CD4-positive, CD25-positive, alpha-beta regulatory T cell (primary cell): ENCODE measurements at regions not wholly inside any gene's neighbourhood (a gene's known extent, or its start where the extent isn't known, plus 50 kb on each side); places are given as distances from the start of the nearest gene placed in this dataset.

ENCODE experiments used
- ATAC-seq, 2 donors: fragments of 150-1000 bp; cut with Tn5 transposase; one replicate each; pipeline ENCODE4 v1.10.0; 2021; ENCODE audit warnings: low read depth in 2 of 2, moderate number of reproducible peaks in 2 of 2, moderate library complexity in 1 of 2
- DNase-seq, 3 donors: peaks; one replicate each; pipeline versions ENCODE4 v3.0.0 to v3.0.0-alpha.2; 2012 to 2022; ENCODE audit warnings: mixed read lengths in 1 of 3
- H3K27ac ChIP-seq: one replicate; pipeline ENCODE4 v1.7.0; 2013; ENCODE audit warnings: mild to moderate bottlenecking, low read length; ENCODE audit not compliant: insufficient read depth, poor library complexity, severe bottlenecking
- H3K27me3 ChIP-seq: one replicate; pipeline ENCODE4 v1.7.0; 2013; ENCODE audit warnings: low read length; ENCODE audit not compliant: control insufficient read depth, insufficient read depth
- H3K36me3 ChIP-seq: one replicate; pipeline ENCODE4 v1.7.0; 2013; ENCODE audit warnings: mild to moderate bottlenecking, low read length, moderate library complexity; ENCODE audit not compliant: control insufficient read depth, insufficient read depth
- H3K4me1 ChIP-seq: 2 replicates; pipeline ENCODE4 v1.7.0; 2013; ENCODE audit warnings: mild to moderate bottlenecking, low read length; ENCODE audit not compliant: insufficient read depth, control insufficient read depth, poor library complexity, severe bottlenecking
- H3K4me3 ChIP-seq: one replicate; pipeline ENCODE4 v1.7.0; 2013; ENCODE audit warnings: low read depth, mild to moderate bottlenecking, low read length, moderate library complexity
- H3K9me3 ChIP-seq, 2 experiments: 1 replicate in 1 of 2; 2 replicates in 1 of 2; pipeline ENCODE4 v1.7.0; 2013; ENCODE audit warnings: low read length in 2 of 2, mild to moderate bottlenecking in 1 of 2, moderate library complexity in 1 of 2; ENCODE audit not compliant: control insufficient read depth in 2 of 2
- H3K27ac Mint-ChIP-seq, 3 donors: one replicate each; pipeline ENCODE4 v1.8.0; 2020 to 2022; ENCODE audit warnings: mild to moderate bottlenecking in 3 of 3, mixed read lengths in 3 of 3, moderate library complexity in 2 of 3
- H3K27me3 Mint-ChIP-seq: one replicate; pipeline ENCODE4 v1.8.0; 2022; ENCODE audit warnings: mild to moderate bottlenecking, mixed read lengths
- H3K36me3 Mint-ChIP-seq: one replicate; pipeline ENCODE4 v1.8.0; 2020; ENCODE audit warnings: mixed read lengths
- H3K4me1 Mint-ChIP-seq, 4 donors: one replicate each; pipeline ENCODE4 v1.8.0; 2020 to 2022; ENCODE audit warnings: mixed read lengths in 4 of 4, mild to moderate bottlenecking in 1 of 4
- H3K4me3 Mint-ChIP-seq, 4 donors: one replicate each; pipeline ENCODE4 v1.8.0; 2020 to 2022; ENCODE audit warnings: mild to moderate bottlenecking in 4 of 4, mixed read lengths in 4 of 4, moderate library complexity in 3 of 4
- H3K9me3 Mint-ChIP-seq, 7 donors: one replicate each; pipeline ENCODE4 v1.8.0; 2020 to 2022; ENCODE audit warnings: mixed read lengths in 7 of 7, mild to moderate bottlenecking in 3 of 7, moderate library complexity in 2 of 7

DNA sequence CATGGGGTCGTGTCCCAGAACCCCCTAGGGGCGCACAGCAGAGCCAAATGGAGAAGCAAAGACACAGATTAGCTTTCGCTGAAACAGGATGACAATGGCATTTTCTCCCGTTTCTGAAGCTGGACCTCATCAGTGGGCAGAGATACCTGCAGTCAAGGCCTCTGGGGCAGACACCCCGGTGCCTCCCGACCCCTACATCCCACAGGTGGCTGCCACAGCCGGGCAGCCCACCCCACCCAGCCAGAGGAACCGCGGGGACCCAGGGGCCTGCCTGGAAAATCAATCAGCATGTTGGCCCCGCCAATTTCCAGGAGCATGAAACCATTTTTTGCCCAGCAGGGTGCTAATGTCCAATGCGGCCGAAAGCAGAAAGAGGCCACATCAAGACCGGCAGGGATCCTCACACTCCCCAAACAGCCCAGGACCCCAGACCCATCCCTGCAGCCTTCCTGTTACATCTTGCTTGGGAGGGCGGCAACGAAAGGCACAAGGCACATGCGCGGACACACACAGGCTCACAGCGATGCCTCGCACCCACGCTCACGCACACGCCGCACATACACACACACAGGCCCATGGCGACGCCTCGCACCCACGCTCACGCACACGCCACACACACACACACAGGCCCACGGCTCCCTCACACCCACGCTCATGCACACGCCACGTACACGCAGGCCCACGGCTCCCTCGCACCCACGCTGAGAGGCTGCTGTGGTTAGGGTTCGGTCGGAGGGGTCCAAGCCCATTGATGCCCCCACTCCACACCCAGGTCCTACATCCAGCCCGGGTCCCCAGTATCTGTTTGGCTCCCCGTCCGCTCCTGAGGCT, 130.6 kb upstream of the NKX1-1 start:
- Histone ChIP-seq H3K9me3 (no peaks in the 10 kb centered on the region), H3K27ac (no peak overlapping the region), H3K4me1 (no peaks in the 10 kb centered on the region), H3K27me3 (no peaks in the 10 kb centered on the region), H3K36me3 (no peaks in the 10 kb centered on the region), H3K4me3 (no peak overlapping the region)
- no peak for DNase-seq
- Mint-ChIP-seq H3K4me3 (no peak overlapping the region), H3K36me3 (no peaks in the 10 kb centered on the region), H3K9me3 (no peaks in the 10 kb centered on the region), H3K27me3 (peaks cover 5% of the 10 kb centered on the region), H3K4me1 (peaks cover 0 to 4% (median 0%) of the 10 kb centered on the region in 4 donors), H3K27ac (peak overlapping the region in 1 of 3 donors; percentile 36)
- ATAC-seq, result no peak

DNA sequence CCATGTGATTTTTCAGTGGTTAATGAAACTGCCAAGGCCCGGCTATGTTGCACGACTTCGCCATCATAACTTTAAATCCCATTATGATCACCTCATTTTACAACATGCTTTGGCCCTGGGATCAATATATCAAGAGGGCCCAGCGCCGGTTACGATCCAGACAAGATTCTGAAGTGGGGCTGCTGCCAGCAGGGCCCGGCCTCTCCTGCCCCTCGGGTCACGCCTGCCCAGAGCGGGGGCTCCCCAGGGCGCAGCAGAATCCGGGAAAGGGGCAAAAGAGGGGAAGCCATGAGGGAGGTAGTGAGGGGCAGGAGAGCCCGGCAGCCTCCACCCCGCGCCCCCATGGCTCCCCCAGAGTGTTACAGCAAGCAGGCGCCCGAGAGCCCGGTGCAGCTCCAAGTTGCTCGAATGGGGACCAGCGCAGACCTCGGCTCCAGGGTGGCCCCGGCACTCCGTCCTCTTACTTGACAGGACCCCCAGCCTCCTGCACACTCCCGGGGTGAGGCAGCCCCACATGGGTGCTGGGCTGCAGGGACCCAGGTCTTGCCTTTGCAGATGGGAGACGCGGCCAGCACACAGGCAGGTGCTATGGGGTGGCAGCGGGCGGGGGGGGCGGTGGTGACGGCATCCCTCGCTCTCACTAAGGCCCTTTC, 129.8 kb upstream of the NKX1-1 start:
- H3K27me3 ChIP-seq, result no peaks in the 10 kb centered on the region
- Mint-ChIP-seq H3K27ac (no peak overlapping the region), H3K4me3 (no peak overlapping the region), H3K36me3 (no peaks in the 10 kb centered on the region), H3K9me3 (no peaks in the 10 kb centered on the region), H3K27me3 (peaks cover 5% of the 10 kb centered on the region), H3K4me1 (peaks cover 0 to 4% (median 0%) of the 10 kb centered on the region in 4 donors)
- no peak for DNase-seq
- H3K9me3 ChIP-seq, result no peaks in the 10 kb centered on the region
- no peaks in the 10 kb centered on the region for H3K36me3 ChIP-seq
- ATAC-seq, result no peak
- no peak overlapping the region for H3K4me3 ChIP-seq
- no peak overlapping the region for H3K27ac ChIP-seq
- H3K4me1 ChIP-seq, result no peaks in the 10 kb centered on the region

DNA sequence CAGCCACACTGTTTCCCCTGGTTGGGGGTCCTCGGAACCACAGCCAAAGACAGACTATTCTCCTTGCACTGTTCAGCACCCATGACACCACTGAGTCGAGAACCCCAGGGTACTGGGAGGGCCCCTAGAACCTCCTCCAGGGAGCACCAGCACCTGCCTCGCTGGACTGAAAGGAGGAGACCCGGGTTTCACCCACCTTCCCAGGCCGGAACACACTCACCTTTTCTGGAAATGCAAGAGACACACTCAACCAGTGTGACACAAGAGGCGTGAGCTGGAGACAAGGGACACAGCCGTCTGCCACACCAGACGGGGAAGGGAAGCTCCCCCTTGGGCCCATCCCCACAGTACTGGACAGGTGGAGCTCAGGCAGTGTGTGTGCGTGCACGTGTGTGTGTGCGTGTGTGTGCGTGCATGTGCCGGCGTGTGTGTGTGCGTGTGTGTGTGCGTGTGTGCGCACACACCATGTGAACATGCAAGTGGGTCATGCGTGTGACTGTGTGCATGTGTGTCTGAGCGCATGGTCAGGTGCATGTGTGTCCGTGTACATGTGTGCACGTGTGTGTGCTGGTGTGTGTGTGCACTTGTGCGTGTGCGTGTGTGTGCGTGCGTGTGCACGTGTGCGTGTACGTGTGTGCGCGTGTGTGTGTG, 128.8 kb upstream of the NKX1-1 start:
- Histone ChIP-seq H3K9me3 (no peaks in the 10 kb centered on the region), H3K27me3 (no peaks in the 10 kb centered on the region), H3K36me3 (no peaks in the 10 kb centered on the region), H3K4me3 (no peak overlapping the region), H3K4me1 (no peaks in the 10 kb centered on the region), H3K27ac (no peak overlapping the region)
- H3K4me3 Mint-ChIP-seq, result no peak overlapping the region
- H3K9me3 Mint-ChIP-seq, result no peaks in the 10 kb centered on the region
- DNase-seq (no peak), ATAC-seq (no peak)
- H3K4me1 Mint-ChIP-seq, result peaks cover 0 to 3% (median 0%) of the 10 kb centered on the region in 4 donors
- H3K36me3 Mint-ChIP-seq, result no peaks in the 10 kb centered on the region
- H3K27ac Mint-ChIP-seq, result no peak overlapping the region
- peaks cover 5% of the 10 kb centered on the region for H3K27me3 Mint-ChIP-seq

DNA sequence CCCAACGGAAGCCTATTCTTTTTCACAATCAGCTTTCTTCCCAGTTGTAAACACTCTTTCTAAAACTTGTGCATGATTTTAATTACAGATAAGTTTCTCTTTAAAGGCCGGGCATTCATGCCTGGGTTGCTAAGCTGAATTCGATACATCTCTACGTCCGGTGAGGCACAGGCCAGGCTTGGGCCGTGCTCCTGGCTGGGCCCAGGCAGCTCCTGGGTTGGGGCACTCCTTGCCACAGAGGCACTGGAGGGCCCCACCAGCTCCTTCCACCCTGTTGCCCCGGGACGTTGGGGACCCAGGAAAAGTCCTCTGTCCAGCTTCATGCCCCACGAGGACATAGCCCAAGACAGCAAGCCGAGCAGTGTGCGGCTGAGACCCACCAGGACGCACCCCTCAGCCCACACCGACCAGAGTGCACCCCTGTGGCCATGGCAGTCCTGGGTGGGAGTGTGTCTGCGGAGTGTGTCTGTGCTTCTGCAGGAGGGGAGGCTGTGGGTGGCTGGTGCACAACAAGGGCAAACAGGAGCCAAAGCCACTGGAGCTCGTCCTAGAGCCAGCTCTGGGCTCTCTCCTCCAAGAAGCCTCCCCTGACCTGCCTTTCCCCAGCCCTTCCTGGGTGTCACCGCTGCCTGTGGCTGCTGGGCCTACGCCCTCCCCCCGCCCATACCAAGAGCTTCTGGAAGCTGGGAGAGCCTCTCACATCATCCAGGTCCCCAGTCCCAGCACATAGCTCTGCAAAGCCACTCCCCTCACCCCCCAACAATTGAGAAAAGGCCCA, 128.0 kb upstream of the NKX1-1 start:
- Histone ChIP-seq H3K9me3 (no peaks in the 10 kb centered on the region), H3K4me1 (no peaks in the 10 kb centered on the region), H3K27me3 (no peaks in the 10 kb centered on the region), H3K36me3 (no peaks in the 10 kb centered on the region), H3K27ac (no peak overlapping the region), H3K4me3 (no peak overlapping the region)
- H3K27me3 Mint-ChIP-seq, result peaks cover 8% of the 10 kb centered on the region
- DNase-seq, result no peak
- no peak for ATAC-seq
- no peaks in the 10 kb centered on the region for H3K36me3 Mint-ChIP-seq
- peaks cover 0 to under 1% (median 0%) of the 10 kb centered on the region in 7 donors for H3K9me3 Mint-ChIP-seq
- H3K4me3 Mint-ChIP-seq, result no peak overlapping the region
- peaks cover 0 to 3% (median 0%) of the 10 kb centered on the region in 4 donors for H3K4me1 Mint-ChIP-seq
- no peak overlapping the region for H3K27ac Mint-ChIP-seq

DNA sequence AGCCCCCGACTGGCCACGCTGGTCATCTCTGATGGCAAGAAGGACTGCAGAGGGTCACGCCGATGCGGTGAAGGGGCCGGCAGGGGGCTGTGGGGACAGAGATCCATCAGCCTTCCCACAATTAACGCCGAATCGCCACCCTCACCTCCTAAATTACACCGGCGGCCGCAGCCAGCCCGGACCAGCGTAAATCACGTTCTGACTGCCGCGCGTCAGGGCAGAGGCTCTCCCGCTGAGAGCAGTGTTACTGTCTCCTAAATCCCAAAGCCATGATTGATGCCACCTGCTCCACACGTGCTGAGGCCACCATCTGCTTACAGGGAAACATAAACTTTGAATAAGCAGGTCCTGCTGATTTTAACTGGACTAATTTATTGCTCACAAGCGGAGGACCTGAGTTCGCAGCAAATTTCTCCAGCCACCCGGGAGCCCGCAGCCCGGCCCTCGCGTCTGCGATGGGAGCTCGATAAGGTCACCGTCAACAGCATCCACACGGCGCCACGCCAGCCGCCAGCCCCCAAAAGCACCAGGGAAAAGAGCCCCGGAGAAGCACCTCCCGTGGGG, 127.3 kb upstream of the NKX1-1 start:
- Mint-ChIP-seq H3K27me3 (peaks cover 14% of the 10 kb centered on the region), H3K27ac (no peak overlapping the region), H3K4me1 (peaks cover 0 to 3% (median 0%) of the 10 kb centered on the region in 4 donors), H3K36me3 (no peaks in the 10 kb centered on the region), H3K4me3 (no peak overlapping the region), H3K9me3 (peaks cover 0 to 4% (median 0%) of the 10 kb centered on the region in 7 donors)
- H3K27ac ChIP-seq, result no peak overlapping the region
- DNase-seq, result no peak
- H3K9me3 ChIP-seq, result no peaks in the 10 kb centered on the region
- no peak for ATAC-seq
- no peaks in the 10 kb centered on the region for H3K4me1 ChIP-seq
- H3K27me3 ChIP-seq, result no peaks in the 10 kb centered on the region
- no peaks in the 10 kb centered on the region for H3K36me3 ChIP-seq
- H3K4me3 ChIP-seq, result no peak overlapping the region

DNA sequence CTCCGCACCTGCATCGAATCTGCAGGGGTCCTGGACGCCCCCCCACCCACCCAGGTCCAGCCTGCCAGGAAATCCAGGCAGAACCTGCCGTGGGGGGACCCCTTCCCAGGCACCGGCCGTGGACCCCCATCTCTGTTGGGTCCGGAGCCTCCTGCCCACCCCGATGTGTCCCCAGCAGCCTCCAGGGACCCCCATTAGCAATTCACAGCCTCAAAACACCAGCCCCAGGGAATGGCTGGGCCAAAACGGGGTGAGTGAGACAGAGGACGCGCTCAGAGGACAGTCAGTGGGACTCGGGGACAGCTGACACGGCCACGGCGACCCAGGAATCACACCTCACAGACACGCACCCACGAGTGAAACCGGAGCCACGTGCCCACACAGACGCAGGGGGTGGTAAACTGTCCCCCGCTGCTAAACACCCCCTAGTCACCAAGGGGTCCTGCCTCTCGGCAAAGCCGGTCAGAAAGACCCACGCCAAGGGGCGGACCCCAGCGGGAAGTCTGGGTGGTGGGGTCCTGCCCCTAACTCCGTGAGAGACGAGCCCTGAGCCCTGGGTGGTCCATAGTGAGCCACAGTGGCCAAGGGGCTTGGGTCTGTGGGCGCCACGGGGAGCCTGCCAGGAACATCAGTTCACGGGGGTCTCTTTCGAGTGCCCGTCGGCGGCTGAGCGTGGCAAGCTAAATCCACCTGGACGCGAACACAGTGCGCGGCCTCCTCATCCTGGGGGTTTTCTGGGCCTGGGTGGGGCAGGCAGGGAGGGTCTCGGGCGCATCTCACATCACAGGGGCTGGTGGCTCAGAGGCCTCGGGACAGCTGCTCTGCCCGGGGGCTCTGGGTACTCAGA, 126.5 kb upstream of the NKX1-1 start:
- no peaks in the 10 kb centered on the region for H3K27me3 ChIP-seq

More for the DNA sequence above, 126.5 kb upstream of the NKX1-1 start:
- H3K9me3 ChIP-seq, result no peaks in the 10 kb centered on the region
- no peak for ATAC-seq
- H3K27me3 Mint-ChIP-seq, result peaks cover 22% of the 10 kb centered on the region
- H3K27ac ChIP-seq, result no peak overlapping the region
- no peak overlapping the region for H3K4me3 Mint-ChIP-seq
- H3K4me1 Mint-ChIP-seq, result peaks cover 0 to 3% (median 0%) of the 10 kb centered on the region in 4 donors
- no peak overlapping the region for H3K27ac Mint-ChIP-seq
- H3K9me3 Mint-ChIP-seq, result peaks cover 0 to 4% (median 0%) of the 10 kb centered on the region in 7 donors
- no peaks in the 10 kb centered on the region for H3K36me3 ChIP-seq
- DNase-seq, result no peak
- no peak overlapping the region for H3K4me3 ChIP-seq
- H3K36me3 Mint-ChIP-seq, result no peaks in the 10 kb centered on the region
- no peaks in the 10 kb centered on the region for H3K4me1 ChIP-seq
